Kidney epithelial cell (primary cell): ENCODE measurements at regions not wholly inside any gene's neighbourhood (a gene's known extent, or its start where the extent isn't known, plus 50 kb on each side); places are given as distances from the start of the nearest gene placed in this dataset.
A peak's percentile ranks its signal among the peaks of the same experiment; 100 is the strongest.

ENCODE experiments used
- DNase-seq: peaks from one replicate; pipeline ENCODE4 v3.0.0-alpha.2; 2010; ENCODE audit warnings: low read depth
- H3K27me3 ChIP-seq: 2 replicates; pipeline ENCODE4 v1.6.0; 2011; ENCODE audit warnings: low read length; ENCODE audit not compliant: control insufficient read depth, insufficient read depth
- H3K36me3 ChIP-seq: 2 replicates; pipeline ENCODE4 v1.5.1; 2011; ENCODE audit warnings: low read length; ENCODE audit not compliant: control insufficient read depth, insufficient read depth
- H3K4me3 ChIP-seq: 2 replicates; pipeline ENCODE4 v1.5.1; 2011; ENCODE audit warnings: low read depth, mild to moderate bottlenecking, control low read depth, low read length
- TF ChIP-seq, protein P1 (sequence below): IDR thresholded peaks from 2 replicates; pipeline ENCODE4 v1.5.1; 2011; ENCODE audit warnings: mild to moderate bottlenecking, moderate library complexity, low read length, control low read depth, inconsistent platforms; ENCODE audit not compliant: insufficient read depth, poor library complexity, severe bottlenecking

DNA sequence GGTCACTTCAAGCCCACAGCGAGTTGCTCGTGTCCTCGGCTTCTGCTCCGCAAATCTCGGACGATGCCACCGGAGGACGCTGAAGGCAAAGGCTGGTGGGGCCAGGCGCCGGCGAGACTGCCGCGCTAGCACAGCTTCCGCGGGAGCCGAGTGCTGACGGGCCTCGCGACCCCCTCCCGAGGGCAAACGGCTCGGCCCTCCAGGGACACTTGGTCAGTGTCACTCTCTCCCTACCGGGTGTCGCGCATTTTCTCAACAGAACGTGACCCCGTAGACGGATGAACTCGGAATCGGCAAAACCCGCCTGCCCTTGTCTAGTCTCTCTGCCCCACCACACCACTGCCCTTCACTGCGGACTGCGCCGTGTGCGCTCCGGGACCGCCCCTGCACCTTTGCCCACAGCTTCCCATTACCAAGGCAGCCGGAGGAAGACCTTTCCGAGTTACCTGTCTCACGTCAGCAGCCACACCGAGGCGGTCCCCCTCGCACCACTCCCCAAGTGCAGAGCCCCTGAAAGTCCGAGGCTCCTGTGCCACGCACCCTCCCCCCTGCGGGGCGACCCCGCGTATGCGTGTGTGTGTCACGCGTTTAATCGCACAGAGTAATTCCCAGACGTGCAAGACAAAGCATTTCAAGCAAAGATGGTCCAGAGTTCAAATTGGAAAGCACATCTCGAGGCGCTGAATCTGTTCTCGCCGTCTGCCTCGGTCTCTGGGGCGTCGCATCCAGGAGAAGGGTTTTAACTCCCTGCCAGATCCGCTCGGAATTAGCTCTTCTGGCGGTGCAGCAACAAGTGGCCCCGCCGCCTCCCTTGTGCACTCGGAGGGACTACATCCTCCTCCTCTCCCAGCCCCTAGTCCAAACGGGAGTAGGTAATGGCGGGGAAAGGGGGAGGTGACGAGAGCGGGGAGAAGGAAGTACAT lies 245.0 kb upstream of the TOPAZ1 start:
- Histone ChIP-seq H3K27me3 (peaks cover 3% of the 10 kb centered on the region), H3K36me3 (no peaks in the 10 kb centered on the region), H3K4me3 (peak overlapping the region; percentile 50)
- TF ChIP-seq, protein P1, sequence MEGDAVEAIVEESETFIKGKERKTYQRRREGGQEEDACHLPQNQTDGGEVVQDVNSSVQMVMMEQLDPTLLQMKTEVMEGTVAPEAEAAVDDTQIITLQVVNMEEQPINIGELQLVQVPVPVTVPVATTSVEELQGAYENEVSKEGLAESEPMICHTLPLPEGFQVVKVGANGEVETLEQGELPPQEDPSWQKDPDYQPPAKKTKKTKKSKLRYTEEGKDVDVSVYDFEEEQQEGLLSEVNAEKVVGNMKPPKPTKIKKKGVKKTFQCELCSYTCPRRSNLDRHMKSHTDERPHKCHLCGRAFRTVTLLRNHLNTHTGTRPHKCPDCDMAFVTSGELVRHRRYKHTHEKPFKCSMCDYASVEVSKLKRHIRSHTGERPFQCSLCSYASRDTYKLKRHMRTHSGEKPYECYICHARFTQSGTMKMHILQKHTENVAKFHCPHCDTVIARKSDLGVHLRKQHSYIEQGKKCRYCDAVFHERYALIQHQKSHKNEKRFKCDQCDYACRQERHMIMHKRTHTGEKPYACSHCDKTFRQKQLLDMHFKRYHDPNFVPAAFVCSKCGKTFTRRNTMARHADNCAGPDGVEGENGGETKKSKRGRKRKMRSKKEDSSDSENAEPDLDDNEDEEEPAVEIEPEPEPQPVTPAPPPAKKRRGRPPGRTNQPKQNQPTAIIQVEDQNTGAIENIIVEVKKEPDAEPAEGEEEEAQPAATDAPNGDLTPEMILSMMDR: peak; percentile 50
- DNase-seq: no peak

DNA sequence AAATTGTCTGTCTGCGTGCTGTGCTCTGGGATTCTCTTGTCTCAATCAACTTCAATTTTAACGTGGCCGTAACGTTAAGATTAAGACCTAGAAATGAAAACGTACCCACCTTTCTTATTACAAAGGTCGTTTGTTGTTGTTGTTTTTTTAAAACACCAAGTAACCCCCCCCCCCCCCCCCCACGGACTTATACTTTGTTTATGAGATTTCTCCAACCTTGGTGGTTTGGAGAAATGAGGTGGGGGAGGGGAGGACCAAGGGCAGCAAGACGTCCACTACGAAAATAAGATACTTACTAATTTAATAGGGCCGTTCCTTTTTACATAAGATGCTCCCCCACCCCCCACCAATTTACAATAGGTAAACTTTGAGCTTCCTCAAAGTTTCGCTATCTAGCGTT lies 244.4 kb upstream of the TOPAZ1 start:
- Histone ChIP-seq H3K27me3 (peaks cover 3% of the 10 kb centered on the region), H3K36me3 (no peaks in the 10 kb centered on the region), H3K4me3 (peak overlapping the region; percentile 50)
- no peak for DNase-seq
- TF ChIP-seq, protein P1: no peak

DNA sequence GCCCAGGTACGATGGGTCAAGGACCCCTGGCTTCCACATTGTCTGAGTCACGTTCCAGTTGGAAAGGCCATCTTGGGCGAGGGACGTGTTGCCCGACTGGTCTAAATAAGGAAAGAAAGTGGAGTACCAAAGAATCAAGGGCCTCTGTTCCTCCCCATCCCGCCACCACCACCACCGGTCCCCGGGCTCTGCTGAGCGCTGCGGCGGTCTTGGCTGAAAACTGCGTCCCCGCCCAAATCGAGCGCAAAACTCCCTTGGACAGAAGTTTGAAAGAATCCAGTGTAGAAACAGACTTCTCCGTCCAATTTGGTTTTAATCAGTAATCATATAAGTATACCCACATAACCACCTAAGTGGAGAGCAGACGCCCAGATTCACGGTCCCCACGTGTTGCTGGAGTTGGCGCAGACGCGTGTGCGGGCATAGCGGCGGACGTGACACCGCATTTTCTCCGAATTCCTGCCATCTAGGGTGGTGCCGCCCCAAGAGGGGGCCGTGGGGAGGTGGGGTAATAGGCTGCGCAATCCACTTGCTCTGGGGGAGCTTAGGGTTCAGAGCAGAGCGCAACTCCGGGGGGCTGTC lies 243.8 kb upstream of the TOPAZ1 start:
- no peak for DNase-seq
- H3K4me3 ChIP-seq: peak overlapping the region; percentile 86
- H3K27me3 ChIP-seq: peaks cover 3% of the 10 kb centered on the region
- TF ChIP-seq, protein P1: no peak
- no peaks in the 10 kb centered on the region for H3K36me3 ChIP-seq

DNA sequence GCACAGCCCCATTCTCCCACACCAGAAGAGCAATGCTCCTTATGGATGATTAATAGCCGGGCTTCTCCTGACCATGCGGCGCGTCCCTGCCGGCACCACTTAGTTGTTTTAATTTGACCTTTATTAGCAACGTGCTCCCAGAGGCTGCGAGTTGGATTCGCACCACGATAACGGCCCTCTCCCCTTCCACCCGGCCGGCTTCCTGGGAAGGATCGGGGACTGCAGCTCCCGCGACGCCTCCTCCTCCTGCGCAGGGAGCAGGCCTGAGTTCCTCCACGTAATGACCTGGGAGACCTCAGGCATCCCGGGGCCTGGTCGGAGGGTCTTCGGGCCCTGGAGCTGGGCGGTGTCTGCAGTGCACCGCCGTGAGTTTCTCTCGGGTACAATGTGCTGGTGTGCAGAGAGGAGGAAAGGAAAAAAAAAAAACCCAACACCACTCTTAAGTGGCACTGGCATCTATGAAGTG lies 243.3 kb upstream of the TOPAZ1 start:
- Histone ChIP-seq H3K4me3 (peak overlapping the region; percentile 86), H3K36me3 (no peaks in the 10 kb centered on the region), H3K27me3 (peaks cover 3% of the 10 kb centered on the region)
- DNase-seq: no peak
- TF ChIP-seq, protein P1: no peak

DNA sequence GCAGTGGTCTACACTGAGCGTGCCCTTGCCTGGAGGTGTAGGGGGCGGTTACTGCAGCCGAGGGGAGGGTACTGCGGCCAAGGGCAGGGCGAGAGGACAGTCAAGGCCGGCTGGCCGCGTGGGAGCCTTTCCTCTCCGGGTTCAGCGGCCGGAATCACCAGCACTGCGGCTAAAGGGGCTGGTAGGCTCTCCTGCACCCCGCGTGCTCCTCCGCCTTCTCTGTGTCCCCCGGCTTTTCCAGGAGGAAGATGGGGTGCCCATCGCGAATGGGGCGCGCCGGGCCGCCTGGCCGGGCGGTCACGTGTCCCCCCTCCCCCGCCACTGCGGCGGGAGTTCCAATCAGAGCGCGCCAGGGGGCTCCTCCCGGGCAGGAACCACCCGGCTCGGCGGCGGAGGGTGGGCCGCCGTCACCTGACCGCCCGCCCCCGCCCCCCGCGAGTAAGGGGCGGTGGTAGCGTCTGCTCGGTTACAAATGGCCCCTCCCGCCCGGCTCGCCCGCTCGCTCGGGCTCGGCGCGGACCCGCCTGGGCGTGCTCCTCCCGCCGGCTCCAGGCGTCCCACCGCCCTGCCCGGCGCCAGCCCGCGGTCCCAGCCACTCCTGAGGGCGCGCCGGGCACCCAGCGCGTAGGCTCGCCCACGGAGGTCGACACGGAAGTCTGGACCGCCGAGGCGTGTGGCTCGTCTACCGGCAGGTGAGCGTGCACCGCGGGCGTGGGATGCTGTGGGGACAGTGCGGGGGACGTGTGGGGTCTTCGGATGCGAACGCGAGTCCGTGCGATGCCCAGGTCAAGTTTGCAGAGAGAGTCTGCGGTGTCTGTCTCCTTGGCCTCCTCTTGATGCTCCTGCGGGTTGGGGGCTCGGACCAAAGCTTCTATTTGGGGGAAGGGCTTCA lies 242.6 kb upstream of the TOPAZ1 start:
- H3K36me3 ChIP-seq: no peaks in the 10 kb centered on the region
- peak overlapping the region; percentile 86 for H3K4me3 ChIP-seq
- no peak for DNase-seq
- TF ChIP-seq, protein P1: no peak
- H3K27me3 ChIP-seq: peaks cover 3% of the 10 kb centered on the region
